COR-L47 (cell line): ENCODE measurements at regions not wholly inside any gene's neighbourhood (a gene's known extent, or its start where the extent isn't known, plus 50 kb on each side); places are given as distances from the start of the nearest gene placed in this dataset.
"Not testable (repeated sequence)": the region's sequence is repeated elsewhere in the genome, so short reads cannot be mapped to it uniquely, and the experiment has no call there.

ENCODE experiments used
- DNase-seq: peaks from one replicate; lab custom pipeline; 2025; lab: John Stamatoyannopoulos, UW

DNA sequence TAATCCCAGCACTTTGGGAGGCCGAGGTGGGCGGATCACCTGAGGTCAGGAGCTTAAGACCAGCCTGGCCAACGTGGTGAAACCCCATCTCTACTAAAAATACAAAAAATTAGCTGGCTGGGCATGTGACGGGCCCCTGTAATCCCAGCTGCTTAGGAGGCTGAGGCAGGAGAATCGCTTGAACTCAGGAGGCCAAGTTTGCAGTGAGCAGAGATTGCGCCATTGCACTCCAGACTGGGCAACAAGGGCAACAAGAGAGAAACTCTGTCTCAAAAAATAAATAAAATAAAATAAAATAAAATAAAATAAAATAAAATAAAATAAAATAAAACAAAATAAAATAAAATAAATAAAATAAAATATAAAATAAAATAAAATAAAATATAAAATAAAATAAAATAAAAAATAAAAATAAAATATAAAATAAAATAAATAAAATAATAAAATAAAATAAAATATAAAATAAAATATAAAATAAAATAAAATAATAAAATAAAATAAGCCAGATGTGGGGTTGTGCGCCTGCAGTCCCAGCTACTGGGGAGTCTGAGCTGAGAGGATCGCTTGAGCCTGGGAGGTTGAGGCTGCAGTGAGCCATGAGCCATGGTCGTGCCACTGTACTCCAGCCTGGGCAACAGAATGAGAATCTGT is 49.8 kb upstream of the ITGB1 start:
- DNase-seq, result not testable (repeated sequence)
